ENCODE measurements at regions not wholly inside any gene's neighbourhood (a gene's known extent, or its start where the extent isn't known, plus 50 kb on each side); places are given as distances from the start of the nearest gene placed in this dataset.

DNA sequence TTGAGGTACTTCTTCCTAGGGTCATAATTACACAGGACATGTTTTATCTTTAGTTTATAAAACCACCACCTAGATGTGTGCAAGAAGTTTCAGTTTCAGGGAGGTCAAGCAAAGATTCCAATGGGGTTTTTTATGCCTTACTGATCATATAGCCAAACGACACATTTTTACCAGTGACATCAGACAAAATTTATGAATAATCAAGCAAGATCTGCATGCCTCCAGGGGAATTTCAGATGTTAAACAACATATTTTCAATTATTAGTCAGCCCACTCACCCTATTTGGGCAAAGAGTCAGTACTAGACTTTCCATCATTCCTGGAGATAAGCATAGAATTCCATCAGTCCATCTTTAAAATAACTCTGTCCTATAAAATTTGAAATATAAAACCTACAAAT, 867.4 kb downstream of the KCNT2 start:
- TF ChIP-seq, protein P1, sequence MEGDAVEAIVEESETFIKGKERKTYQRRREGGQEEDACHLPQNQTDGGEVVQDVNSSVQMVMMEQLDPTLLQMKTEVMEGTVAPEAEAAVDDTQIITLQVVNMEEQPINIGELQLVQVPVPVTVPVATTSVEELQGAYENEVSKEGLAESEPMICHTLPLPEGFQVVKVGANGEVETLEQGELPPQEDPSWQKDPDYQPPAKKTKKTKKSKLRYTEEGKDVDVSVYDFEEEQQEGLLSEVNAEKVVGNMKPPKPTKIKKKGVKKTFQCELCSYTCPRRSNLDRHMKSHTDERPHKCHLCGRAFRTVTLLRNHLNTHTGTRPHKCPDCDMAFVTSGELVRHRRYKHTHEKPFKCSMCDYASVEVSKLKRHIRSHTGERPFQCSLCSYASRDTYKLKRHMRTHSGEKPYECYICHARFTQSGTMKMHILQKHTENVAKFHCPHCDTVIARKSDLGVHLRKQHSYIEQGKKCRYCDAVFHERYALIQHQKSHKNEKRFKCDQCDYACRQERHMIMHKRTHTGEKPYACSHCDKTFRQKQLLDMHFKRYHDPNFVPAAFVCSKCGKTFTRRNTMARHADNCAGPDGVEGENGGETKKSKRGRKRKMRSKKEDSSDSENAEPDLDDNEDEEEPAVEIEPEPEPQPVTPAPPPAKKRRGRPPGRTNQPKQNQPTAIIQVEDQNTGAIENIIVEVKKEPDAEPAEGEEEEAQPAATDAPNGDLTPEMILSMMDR (IDR thresholded peaks at IDR 0.05) = no peak
- TF ChIP-seq EP300 (IDR thresholded peaks at IDR 0.05) = no peak
- TF ChIP-seq KDM5A (IDR thresholded peaks at IDR 0.05) = no peak
- no peak for TF ChIP-seq FOSL2 (IDR thresholded peaks at IDR 0.05)
- no peak for TF ChIP-seq FOSL2 (CRISPR knock-in tag; IDR thresholded peaks at IDR 0.05)
- no peak for TF ChIP-seq POLR2A (IDR thresholded peaks at IDR 0.05; ENCODE audit: low read length)
- TF ChIP-seq JUN (IDR thresholded peaks at IDR 0.05) = no peak
- no peak for TF ChIP-seq SMC3 (IDR thresholded peaks at IDR 0.05)

Data from A549 (cell line).